Activated naive CD4-positive, alpha-beta T cell treated with anti-CD3 and anti-CD28 coated beads for 36 hours (primary cell): ENCODE measurements at regions not wholly inside any gene's neighbourhood (a gene's known extent, or its start where the extent isn't known, plus 50 kb on each side); places are given as distances from the start of the nearest gene placed in this dataset.

ENCODE experiments used
- CTCF ChIA-PET: fragments of 350-600 bp; sonication (Branson Sonifier 250); formaldehyde crosslinking; loops from one replicate; lab custom pipeline; 2021; ENCODE audit warnings: antibody characterized with exemption; lab: Charles Lee
- DNase-seq: peaks from one replicate; pipeline ENCODE4 v3.0.0-alpha.2; 2020
- H3K27ac Mint-ChIP-seq: one replicate; pipeline ENCODE4 v1.8.0; 2021; ENCODE audit warnings: mild to moderate bottlenecking, mixed read lengths
- H3K27me3 Mint-ChIP-seq: one replicate; pipeline ENCODE4 v1.8.0; 2021; ENCODE audit warnings: low read depth, mixed read lengths
- H3K36me3 Mint-ChIP-seq: one replicate; pipeline ENCODE4 v1.8.0; 2021; ENCODE audit warnings: low read depth, mixed read lengths
- H3K4me1 Mint-ChIP-seq: one replicate; pipeline ENCODE4 v1.8.0; 2021; ENCODE audit warnings: low read depth, mixed read lengths
- H3K4me3 Mint-ChIP-seq: one replicate; pipeline ENCODE4 v1.8.0; 2021; ENCODE audit warnings: mild to moderate bottlenecking, moderate library complexity, mixed read lengths
- H3K9me3 Mint-ChIP-seq: one replicate; pipeline ENCODE4 v1.8.0; 2021; ENCODE audit warnings: mixed read lengths
- intact Hi-C: fragments of 100-400 bp; cut with micrococcal nuclease; formaldehyde crosslinking; loops from one replicate; pipeline ENCODE4 v1.15.1; 2023

DNA sequence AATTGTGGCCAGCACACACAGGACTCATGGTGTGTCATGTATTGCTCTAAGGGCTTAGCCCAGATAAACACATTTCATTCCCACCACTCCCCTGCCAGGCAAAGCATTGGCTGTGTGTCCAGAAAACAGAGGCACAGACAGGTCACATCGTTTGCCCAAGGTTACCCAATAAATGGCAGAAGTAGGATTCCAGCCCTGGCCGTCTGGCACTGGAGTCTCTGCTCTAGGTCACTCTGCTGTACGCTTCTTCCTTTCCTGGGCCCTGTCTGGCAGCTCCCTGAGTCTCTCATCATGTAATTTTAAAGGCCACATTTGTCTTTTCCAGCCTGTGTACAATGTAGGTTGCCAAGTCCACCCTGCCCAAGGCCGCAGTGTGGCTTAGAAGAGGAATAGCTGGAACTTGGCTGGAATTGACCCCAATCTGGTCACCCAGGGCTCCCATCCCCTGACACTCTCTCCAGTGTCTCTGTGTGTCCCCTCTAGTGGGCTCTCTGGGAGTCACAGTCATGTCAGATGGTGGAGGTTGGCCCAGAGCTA lies 264.5 kb upstream of the TSHZ3 start:
- no peaks in the 10 kb centered on the region for H3K4me1 Mint-ChIP-seq
- H3K36me3 Mint-ChIP-seq, result no peaks in the 10 kb centered on the region
- CTCF ChIA-PET, result no interaction called here
- no peak overlapping the region for H3K4me3 Mint-ChIP-seq
- H3K27ac Mint-ChIP-seq, result no peak overlapping the region
- intact Hi-C loops, result no loop called here
- DNase-seq, result no peak
- H3K27me3 Mint-ChIP-seq, result peaks cover 4% of the 10 kb centered on the region
- no peaks in the 10 kb centered on the region for H3K9me3 Mint-ChIP-seq

- DNase-seq, result no peak
- CTCF ChIA-PET, result no interaction called here
- peaks cover under 1% of the 10 kb centered on the region for H3K9me3 Mint-ChIP-seq
- H3K4me3 Mint-ChIP-seq, result no peak overlapping the region
- peaks cover 1% of the 10 kb centered on the region for H3K27me3 Mint-ChIP-seq
- intact Hi-C loops, result no loop called here
- H3K36me3 Mint-ChIP-seq, result no peaks in the 10 kb centered on the region
- no peak overlapping the region for H3K27ac Mint-ChIP-seq
- no peaks in the 10 kb centered on the region for H3K4me1 Mint-ChIP-seq
Measured at GRCh38 chr19:31616031-31616430, 266.8 kb upstream of the TSHZ3 start.

GRCh38 chr19:31617010-31617585 lies 267.9 kb upstream of the TSHZ3 start:
- no peaks in the 10 kb centered on the region for H3K27me3 Mint-ChIP-seq
- H3K4me3 Mint-ChIP-seq, result no peak overlapping the region
- no peaks in the 10 kb centered on the region for H3K36me3 Mint-ChIP-seq
- CTCF ChIA-PET, result no interaction called here
- no peaks in the 10 kb centered on the region for H3K4me1 Mint-ChIP-seq
- H3K9me3 Mint-ChIP-seq, result peaks cover 5% of the 10 kb centered on the region
- intact Hi-C loops, result no loop called here
- no peak for DNase-seq
- no peak overlapping the region for H3K27ac Mint-ChIP-seq

DNA sequence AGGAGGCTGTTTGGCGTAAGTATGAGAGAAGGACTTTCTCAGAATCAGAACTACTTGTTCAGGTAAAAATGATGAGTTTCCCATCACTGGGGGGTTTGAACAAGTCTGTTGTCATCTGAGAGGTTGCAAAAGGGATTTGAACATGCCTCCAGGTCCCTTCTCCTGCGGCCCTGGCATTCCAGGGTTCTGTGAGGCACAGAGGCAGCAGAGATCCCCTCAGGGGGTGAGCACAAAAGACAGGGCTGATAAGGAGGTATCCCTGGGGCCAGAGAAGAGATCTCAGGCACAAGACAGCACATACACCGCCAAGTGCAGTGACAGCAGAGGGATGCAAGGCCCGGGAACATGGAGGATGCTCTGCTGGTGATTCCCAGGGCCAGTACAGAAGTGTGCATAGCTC lies 275.8 kb upstream of the TSHZ3 start:
- no peaks in the 10 kb centered on the region for H3K36me3 Mint-ChIP-seq
- H3K4me3 Mint-ChIP-seq, result no peak overlapping the region
- H3K27ac Mint-ChIP-seq, result no peak overlapping the region
- CTCF ChIA-PET, result no interaction called here
- H3K9me3 Mint-ChIP-seq, result peaks cover 5% of the 10 kb centered on the region
- H3K4me1 Mint-ChIP-seq, result no peaks in the 10 kb centered on the region
- peaks cover 5% of the 10 kb centered on the region for H3K27me3 Mint-ChIP-seq
- DNase-seq, result no peak
- intact Hi-C loops, result no loop called here

DNA sequence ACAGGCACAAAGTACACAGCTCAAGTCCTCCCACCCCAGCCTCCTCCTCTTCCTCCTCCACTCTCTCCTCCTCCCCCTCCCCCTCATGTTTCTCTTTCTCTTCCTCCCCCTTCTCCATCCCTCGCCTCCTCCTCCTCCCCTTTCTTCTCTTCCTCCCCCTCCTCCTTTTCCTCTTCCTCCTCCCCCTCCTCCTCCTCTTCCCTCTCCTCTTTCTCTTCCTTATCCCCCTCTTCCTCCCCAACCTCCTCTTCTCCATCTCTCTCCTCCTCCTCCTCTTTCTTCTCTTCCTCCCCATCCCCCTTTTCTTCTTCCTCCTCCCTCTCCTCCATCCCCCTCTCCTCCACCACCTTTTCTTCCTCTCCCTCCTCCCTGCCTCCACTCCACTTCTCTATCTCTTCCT lies 276.3 kb upstream of the TSHZ3 start:
- H3K36me3 Mint-ChIP-seq, result no peaks in the 10 kb centered on the region
- no peak for DNase-seq
- no peaks in the 10 kb centered on the region for H3K4me1 Mint-ChIP-seq
- peaks cover 5% of the 10 kb centered on the region for H3K9me3 Mint-ChIP-seq
- H3K27ac Mint-ChIP-seq, result no peak overlapping the region
- CTCF ChIA-PET, result interaction anchor here (0.6 kb wide), 1 partner anchor 10 kb away, joined by 3 read pairs; no protein-coding TSS in a partner anchor
- peaks cover 5% of the 10 kb centered on the region for H3K27me3 Mint-ChIP-seq
- intact Hi-C loops, result no loop called here
- no peak overlapping the region for H3K4me3 Mint-ChIP-seq

DNA sequence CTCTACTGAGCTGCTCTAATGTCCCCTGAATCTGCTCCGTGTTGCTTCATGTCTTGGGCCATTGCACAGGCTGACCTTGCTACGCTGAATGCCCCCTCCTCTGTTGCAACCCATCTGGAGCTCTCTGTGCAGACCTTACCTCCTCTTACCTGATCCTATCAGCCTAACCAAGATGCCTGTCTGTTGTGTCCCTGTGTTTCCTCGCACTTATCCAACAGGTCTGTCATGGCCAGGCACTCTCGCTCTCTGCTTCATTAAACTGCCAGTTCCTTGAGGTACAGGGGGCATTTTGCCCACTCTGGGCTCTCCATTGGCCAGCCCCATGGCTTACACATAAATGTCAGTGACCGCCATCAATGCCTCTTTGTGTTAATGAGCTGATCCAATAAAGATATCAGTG lies 277.7 kb upstream of the TSHZ3 start:
- intact Hi-C loops, result no loop called here
- Mint-ChIP-seq H3K27me3 (peaks cover 5% of the 10 kb centered on the region), H3K4me1 (no peaks in the 10 kb centered on the region), H3K4me3 (no peak overlapping the region), H3K36me3 (no peaks in the 10 kb centered on the region), H3K27ac (no peak overlapping the region), H3K9me3 (no peaks in the 10 kb centered on the region)
- DNase-seq, result no peak
- CTCF ChIA-PET, result no interaction called here

GRCh38 chr19:31627620-31628365 lies 278.6 kb upstream of the TSHZ3 start:
- Mint-ChIP-seq H3K27ac (no peak overlapping the region), H3K9me3 (no peaks in the 10 kb centered on the region), H3K4me3 (no peak overlapping the region), H3K27me3 (peaks cover 5% of the 10 kb centered on the region), H3K36me3 (no peaks in the 10 kb centered on the region), H3K4me1 (no peaks in the 10 kb centered on the region)
- no peak for DNase-seq
- intact Hi-C loops, result no loop called here
- CTCF ChIA-PET, result no interaction called here

- Mint-ChIP-seq H3K36me3 (no peaks in the 10 kb centered on the region), H3K27me3 (peaks cover 5% of the 10 kb centered on the region), H3K4me1 (no peaks in the 10 kb centered on the region), H3K4me3 (no peak overlapping the region), H3K27ac (no peak overlapping the region), H3K9me3 (no peaks in the 10 kb centered on the region)
- CTCF ChIA-PET, result no interaction called here
- intact Hi-C loops, result no loop called here
- DNase-seq, result no peak
Measured at GRCh38 chr19:31629579-31630363, 280.5 kb upstream of the TSHZ3 start.

DNA sequence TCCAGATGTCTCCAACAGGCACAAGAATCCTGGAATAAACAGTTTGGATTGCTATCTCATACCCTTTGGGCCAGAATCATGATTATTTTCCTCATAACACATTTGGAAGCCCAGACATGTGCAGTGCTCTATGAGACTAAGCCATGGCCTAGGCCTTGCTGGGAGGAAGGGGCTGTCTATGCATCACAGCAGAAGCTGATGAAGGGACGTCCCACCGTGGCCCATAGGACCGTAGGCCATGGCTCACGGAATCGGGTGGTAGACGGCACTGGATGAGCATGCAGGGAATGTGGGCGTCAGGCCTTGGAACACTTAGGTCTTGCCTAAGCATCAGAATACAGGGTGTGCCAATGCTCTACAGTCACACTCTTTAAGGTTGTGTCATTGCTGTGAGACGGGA lies 283.8 kb upstream of the TSHZ3 start:
- Mint-ChIP-seq H3K27me3 (peaks cover 7% of the 10 kb centered on the region), H3K27ac (no peak overlapping the region), H3K36me3 (no peaks in the 10 kb centered on the region), H3K9me3 (no peaks in the 10 kb centered on the region), H3K4me3 (no peak overlapping the region), H3K4me1 (no peaks in the 10 kb centered on the region)
- CTCF ChIA-PET, result no interaction called here
- no peak for DNase-seq
- intact Hi-C loops, result no loop called here

DNA sequence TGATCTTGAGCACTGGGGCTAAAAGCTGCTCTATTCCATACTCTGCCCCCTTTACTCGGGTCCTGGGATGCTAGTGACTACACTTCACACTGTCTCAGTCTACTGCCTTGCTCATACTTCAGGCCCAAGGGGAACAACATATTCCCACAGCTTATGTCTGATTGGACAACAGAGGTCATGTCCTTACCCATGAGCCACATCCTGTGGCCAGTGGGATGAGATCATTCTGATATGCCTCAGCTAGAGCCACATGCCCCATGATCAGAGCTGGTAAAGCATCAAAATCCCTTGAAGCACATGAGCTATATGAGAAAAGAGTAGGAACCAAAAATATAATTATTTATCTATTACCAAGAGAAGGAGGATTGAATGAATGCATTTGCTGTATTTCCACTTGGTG lies 290.1 kb upstream of the TSHZ3 start:
- no peaks in the 10 kb centered on the region for H3K9me3 Mint-ChIP-seq
- intact Hi-C loops, result no loop called here
- CTCF ChIA-PET, result no interaction called here
- no peaks in the 10 kb centered on the region for H3K36me3 Mint-ChIP-seq
- no peaks in the 10 kb centered on the region for H3K4me1 Mint-ChIP-seq
- DNase-seq, result no peak
- H3K27me3 Mint-ChIP-seq, result peaks cover 19% of the 10 kb centered on the region
- H3K27ac Mint-ChIP-seq, result no peak overlapping the region
- no peak overlapping the region for H3K4me3 Mint-ChIP-seq

- no peak for DNase-seq
- peaks cover 19% of the 10 kb centered on the region for H3K27me3 Mint-ChIP-seq
- H3K27ac Mint-ChIP-seq, result no peak overlapping the region
- peaks cover 1% of the 10 kb centered on the region for H3K36me3 Mint-ChIP-seq
- no peak overlapping the region for H3K4me3 Mint-ChIP-seq
- CTCF ChIA-PET, result interaction anchor here (0.6 kb wide), 1 partner anchor 928 kb away, joined by 6 read pairs; no protein-coding TSS in a partner anchor
- H3K4me1 Mint-ChIP-seq, result no peaks in the 10 kb centered on the region
- H3K9me3 Mint-ChIP-seq, result peaks cover 10% of the 10 kb centered on the region
- intact Hi-C loops, result no loop called here
Measured at GRCh38 chr19:31641591-31641990, 292.4 kb upstream of the TSHZ3 start.

GRCh38 chr19:31648347-31648746 lies 299.1 kb upstream of the TSHZ3 start:
- intact Hi-C loops, result no loop called here
- Mint-ChIP-seq H3K27me3 (peaks cover 4% of the 10 kb centered on the region), H3K4me3 (no peak overlapping the region), H3K9me3 (peaks cover 11% of the 10 kb centered on the region), H3K4me1 (no peaks in the 10 kb centered on the region), H3K27ac (no peak overlapping the region), H3K36me3 (peaks cover 1% of the 10 kb centered on the region)
- no peak for DNase-seq
- CTCF ChIA-PET, result no interaction called here
